ENCODE measurements at regions not wholly inside any gene's neighbourhood (a gene's known extent, or its start where the extent isn't known, plus 50 kb on each side); places are given as distances from the start of the nearest gene placed in this dataset.

GRCh38 chr2:106995556-106995955 lies 109.6 kb upstream of the ST6GAL2 start:
- DNase-seq (no peak), ATAC-seq (ENCODE audit: low FRiP score in 2 of 2) (no peak)
- TF ChIP-seq POLR2A (IDR thresholded peaks at IDR 0.05), result no peak
- TF ChIP-seq EP300 (IDR thresholded peaks at IDR 0.05), result no peak
- no peak for TF ChIP-seq POLR2AphosphoS5 (IDR thresholded peaks at IDR 0.05)
- TF ChIP-seq CTCF (IDR thresholded peaks at IDR 0.05), result no peak
- Histone ChIP-seq H3K36me3 (no peaks in the 10 kb centered on the region), H3K4me1 (no peaks in the 10 kb centered on the region), H3K27ac (no peak overlapping the region), H3K27me3 (no peaks in the 10 kb centered on the region), H3K4me3 (no peak overlapping the region), H3K9me3 (no peaks in the 10 kb centered on the region)
- 50 to 62% methylated on average over 7 of the region's 7 CpGs for WGBS, 2 donors

- Histone ChIP-seq H3K4me1 (no peaks in the 10 kb centered on the region), H3K27me3 (no peaks in the 10 kb centered on the region), H3K36me3 (no peaks in the 10 kb centered on the region), H3K4me3 (no peak overlapping the region), H3K27ac (no peak overlapping the region), H3K9me3 (no peaks in the 10 kb centered on the region)
- 58 to 65% methylated on average over 11 of the region's 11 CpGs for WGBS, 2 donors
- no peak for ATAC-seq (ENCODE audit: low FRiP score in 2 of 2)
- TF ChIP-seq POLR2AphosphoS5 (IDR thresholded peaks at IDR 0.05), result no peak
- TF ChIP-seq EP300 (IDR thresholded peaks at IDR 0.05), result no peak
- no peak for TF ChIP-seq CTCF (IDR thresholded peaks at IDR 0.05)
- TF ChIP-seq POLR2A (IDR thresholded peaks at IDR 0.05), result no peak
- DNase-seq, result no peak
These were observed 110.3 kb upstream of the ST6GAL2 start for GRCh38 chr2:106996171-106996769.

GRCh38 chr2:106997204-106997603 lies 111.2 kb upstream of the ST6GAL2 start:
- WGBS, 2 donors, result 74 to 76% methylated on average over 3 of the region's 3 CpGs

GRCh38 chr2:107001062-107001461 lies 115.1 kb upstream of the ST6GAL2 start:
- WGBS, 2 donors, result 41 to 48% methylated on average over 2 of the region's 2 CpGs
- no peak for TF ChIP-seq POLR2A (IDR thresholded peaks at IDR 0.05)
- TF ChIP-seq EP300 (IDR thresholded peaks at IDR 0.05), result no peak
- no peak for TF ChIP-seq POLR2AphosphoS5 (IDR thresholded peaks at IDR 0.05)
- Histone ChIP-seq H3K4me3 (no peak overlapping the region), H3K4me1 (no peaks in the 10 kb centered on the region), H3K9me3 (no peaks in the 10 kb centered on the region), H3K27ac (no peak overlapping the region), H3K27me3 (no peaks in the 10 kb centered on the region), H3K36me3 (no peaks in the 10 kb centered on the region)
- no peak for DNase-seq
- ATAC-seq (ENCODE audit: low FRiP score in 2 of 2), result no peak

More at GRCh38 chr2:106997204-106997603, 111.2 kb upstream of the ST6GAL2 start:
- Histone ChIP-seq H3K36me3 (no peaks in the 10 kb centered on the region), H3K4me1 (no peaks in the 10 kb centered on the region), H3K27me3 (no peaks in the 10 kb centered on the region), H3K9me3 (no peaks in the 10 kb centered on the region), H3K27ac (no peak overlapping the region), H3K4me3 (no peak overlapping the region)
- ATAC-seq (ENCODE audit: low FRiP score in 2 of 2) (no peak), DNase-seq (no peak)
- TF ChIP-seq CTCF (IDR thresholded peaks at IDR 0.05) (no peak), EP300 (IDR thresholded peaks at IDR 0.05) (no peak), POLR2A (IDR thresholded peaks at IDR 0.05) (no peak), POLR2AphosphoS5 (IDR thresholded peaks at IDR 0.05) (no peak)

GRCh38 chr2:107001551-107001950 lies 115.6 kb upstream of the ST6GAL2 start:
- Histone ChIP-seq H3K36me3 (no peaks in the 10 kb centered on the region), H3K4me1 (no peaks in the 10 kb centered on the region), H3K9me3 (no peaks in the 10 kb centered on the region), H3K27ac (no peak overlapping the region), H3K4me3 (no peak overlapping the region), H3K27me3 (no peaks in the 10 kb centered on the region)
- 70 to 71% methylated on average over 5 of the region's 5 CpGs for WGBS, 2 donors
- TF ChIP-seq CTCF (IDR thresholded peaks at IDR 0.05) (no peak), POLR2AphosphoS5 (IDR thresholded peaks at IDR 0.05) (no peak), POLR2A (IDR thresholded peaks at IDR 0.05) (no peak), EP300 (IDR thresholded peaks at IDR 0.05) (no peak)
- ATAC-seq (ENCODE audit: low FRiP score in 2 of 2), result no peak
- DNase-seq, result no peak

Data from upper lobe of left lung (tissue), 6 donors.